Endothelial cell of umbilical vein (primary cell): ENCODE measurements at regions not wholly inside any gene's neighbourhood (a gene's known extent, or its start where the extent isn't known, plus 50 kb on each side); places are given as distances from the start of the nearest gene placed in this dataset.

ENCODE experiments used
- EZH2 ChIP-seq: IDR thresholded peaks from 2 replicates; pipeline ENCODE4 v1.6.1; 2012; ENCODE audit warnings: borderline replicate concordance, low read depth, mild to moderate bottlenecking, moderate library complexity, low read length, inconsistent platforms; ENCODE audit not compliant: severe bottlenecking
- FOS ChIP-seq: IDR thresholded peaks from 2 replicates; pipeline ENCODE4 v1.6.1; 2011; ENCODE audit warnings: mild to moderate bottlenecking, low read length, moderate library complexity, borderline replicate concordance; ENCODE audit not compliant: insufficient read depth
- JUN ChIP-seq: IDR thresholded peaks from 2 replicates; pipeline ENCODE4 v1.6.1; 2011; ENCODE audit warnings: borderline replicate concordance, low read depth; ENCODE audit not compliant: insufficient read length, insufficient read depth
- MYC ChIP-seq: IDR thresholded peaks from one replicate; pipeline ENCODE4 v1.6.1; 2011; ENCODE audit warnings: mild to moderate bottlenecking, low read depth, low read length
- POLR2A ChIP-seq: IDR thresholded peaks from 2 replicates; pipeline ENCODE4 v1.6.1; 2012; ENCODE audit warnings: low read depth, mild to moderate bottlenecking, control low read depth, low read length
- POLR2AphosphoS5 ChIP-seq: IDR thresholded peaks from 2 replicates; pipeline ENCODE4 v1.6.1; 2012; ENCODE audit warnings: low read depth, mild to moderate bottlenecking, control low read depth, low read length, moderate library complexity; ENCODE audit not compliant: insufficient read depth
- TF ChIP-seq, protein P1 (sequence below), 2 donors: IDR thresholded peaks; 1 replicate in 1 of 2; 2 replicates in 1 of 2; pipeline ENCODE4 v1.5.1; 2011; ENCODE audit warnings: low read length in 2 of 2, mild to moderate bottlenecking in 2 of 2, moderate library complexity in 2 of 2, control low read depth in 1 of 2, inconsistent platforms in 1 of 2, low read depth in 1 of 2; ENCODE audit not compliant: insufficient read depth in 1 of 2; ENCODE audit errors: extremely low read depth in 1 of 2
- TF ChIP-seq, protein P2 (sequence below): IDR thresholded peaks from 2 replicates; pipeline ENCODE4 v1.6.1; 2011; ENCODE audit not compliant: insufficient read depth, insufficient read length

DNA sequence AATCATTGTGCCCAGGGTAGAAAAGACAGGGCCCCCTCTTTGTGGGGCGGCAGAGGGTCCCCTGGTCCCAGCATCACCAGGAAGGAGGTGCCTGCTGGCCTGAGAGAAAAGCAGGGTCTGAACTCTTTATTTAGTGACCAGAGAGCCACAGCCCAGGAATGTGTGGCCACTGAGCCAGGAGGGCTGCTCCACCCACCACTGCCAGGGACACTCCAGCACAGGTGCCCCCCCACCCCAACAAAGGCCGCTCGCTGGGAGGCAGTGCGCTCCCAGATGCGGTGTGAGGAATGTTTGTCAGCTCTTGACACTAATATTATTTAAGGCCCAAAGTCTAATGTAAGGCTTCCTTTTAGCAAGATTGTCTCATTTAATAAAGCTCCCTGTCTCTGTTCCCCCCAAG, 59.6 kb upstream of the ZMIZ1 start:
- TF ChIP-seq POLR2AphosphoS5 (no peak), EZH2 (no peak), POLR2A (no peak), MYC (no peak), JUN (no peak), FOS (no peak)
- TF ChIP-seq, protein P1, sequence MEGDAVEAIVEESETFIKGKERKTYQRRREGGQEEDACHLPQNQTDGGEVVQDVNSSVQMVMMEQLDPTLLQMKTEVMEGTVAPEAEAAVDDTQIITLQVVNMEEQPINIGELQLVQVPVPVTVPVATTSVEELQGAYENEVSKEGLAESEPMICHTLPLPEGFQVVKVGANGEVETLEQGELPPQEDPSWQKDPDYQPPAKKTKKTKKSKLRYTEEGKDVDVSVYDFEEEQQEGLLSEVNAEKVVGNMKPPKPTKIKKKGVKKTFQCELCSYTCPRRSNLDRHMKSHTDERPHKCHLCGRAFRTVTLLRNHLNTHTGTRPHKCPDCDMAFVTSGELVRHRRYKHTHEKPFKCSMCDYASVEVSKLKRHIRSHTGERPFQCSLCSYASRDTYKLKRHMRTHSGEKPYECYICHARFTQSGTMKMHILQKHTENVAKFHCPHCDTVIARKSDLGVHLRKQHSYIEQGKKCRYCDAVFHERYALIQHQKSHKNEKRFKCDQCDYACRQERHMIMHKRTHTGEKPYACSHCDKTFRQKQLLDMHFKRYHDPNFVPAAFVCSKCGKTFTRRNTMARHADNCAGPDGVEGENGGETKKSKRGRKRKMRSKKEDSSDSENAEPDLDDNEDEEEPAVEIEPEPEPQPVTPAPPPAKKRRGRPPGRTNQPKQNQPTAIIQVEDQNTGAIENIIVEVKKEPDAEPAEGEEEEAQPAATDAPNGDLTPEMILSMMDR (IDR thresholded peaks at IDR 0.05; ENCODE audit: extremely low read depth in 1 of 2, insufficient read depth in 1 of 2, low read depth in 1 of 2, low read length in 2 of 2), result no peak
- TF ChIP-seq, protein P2, sequence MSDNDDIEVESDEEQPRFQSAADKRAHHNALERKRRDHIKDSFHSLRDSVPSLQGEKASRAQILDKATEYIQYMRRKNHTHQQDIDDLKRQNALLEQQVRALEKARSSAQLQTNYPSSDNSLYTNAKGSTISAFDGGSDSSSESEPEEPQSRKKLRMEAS, result no peak
